ENCODE measurements at regions not wholly inside any gene's neighbourhood (a gene's known extent, or its start where the extent isn't known, plus 50 kb on each side); places are given as distances from the start of the nearest gene placed in this dataset.

DNA sequence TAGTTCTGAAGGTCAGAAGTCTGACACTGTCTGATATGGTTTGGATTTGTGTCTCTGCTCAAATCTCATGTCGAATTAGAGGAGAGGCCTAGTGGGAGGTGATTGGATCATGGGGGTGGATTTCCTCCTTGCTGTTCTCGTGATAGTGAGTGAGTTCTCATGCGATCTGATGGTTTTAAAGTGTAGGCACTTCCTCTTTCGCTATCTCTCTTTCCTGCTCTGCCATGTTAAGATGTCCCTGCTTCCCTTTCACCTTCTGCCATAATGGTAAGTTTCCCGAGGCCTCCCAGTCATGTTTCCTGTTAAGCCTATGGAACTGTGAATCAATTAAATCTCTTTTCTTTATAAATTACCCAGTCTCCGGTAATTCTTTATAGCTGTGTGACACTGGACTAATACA is 84.1 kb upstream of the TMTC1 start:
- TF ChIP-seq, protein P1, sequence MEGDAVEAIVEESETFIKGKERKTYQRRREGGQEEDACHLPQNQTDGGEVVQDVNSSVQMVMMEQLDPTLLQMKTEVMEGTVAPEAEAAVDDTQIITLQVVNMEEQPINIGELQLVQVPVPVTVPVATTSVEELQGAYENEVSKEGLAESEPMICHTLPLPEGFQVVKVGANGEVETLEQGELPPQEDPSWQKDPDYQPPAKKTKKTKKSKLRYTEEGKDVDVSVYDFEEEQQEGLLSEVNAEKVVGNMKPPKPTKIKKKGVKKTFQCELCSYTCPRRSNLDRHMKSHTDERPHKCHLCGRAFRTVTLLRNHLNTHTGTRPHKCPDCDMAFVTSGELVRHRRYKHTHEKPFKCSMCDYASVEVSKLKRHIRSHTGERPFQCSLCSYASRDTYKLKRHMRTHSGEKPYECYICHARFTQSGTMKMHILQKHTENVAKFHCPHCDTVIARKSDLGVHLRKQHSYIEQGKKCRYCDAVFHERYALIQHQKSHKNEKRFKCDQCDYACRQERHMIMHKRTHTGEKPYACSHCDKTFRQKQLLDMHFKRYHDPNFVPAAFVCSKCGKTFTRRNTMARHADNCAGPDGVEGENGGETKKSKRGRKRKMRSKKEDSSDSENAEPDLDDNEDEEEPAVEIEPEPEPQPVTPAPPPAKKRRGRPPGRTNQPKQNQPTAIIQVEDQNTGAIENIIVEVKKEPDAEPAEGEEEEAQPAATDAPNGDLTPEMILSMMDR (IDR thresholded peaks at IDR 0.05) = no peak
- TF ChIP-seq POLR2AphosphoS5 (IDR thresholded peaks at IDR 0.05) (no peak), POLR2A (IDR thresholded peaks at IDR 0.05) (no peak)

Data from breast epithelium (tissue), 3 donors.